Fibroblast of lung (primary cell): ENCODE measurements at regions not wholly inside any gene's neighbourhood (a gene's known extent, or its start where the extent isn't known, plus 50 kb on each side); places are given as distances from the start of the nearest gene placed in this dataset.

Experiments
- DNase-seq, 2 donors: peaks; one replicate each; pipeline versions ENCODE4 v3.0.0 to v3.0.0-alpha.2; 2010; ENCODE audit warnings: low read depth in 2 of 2
- H2AFZ ChIP-seq: 2 replicates; pipeline ENCODE4 v1.5.1; 2012; ENCODE audit warnings: low read length, control low read depth, inconsistent platforms
- H3K27ac ChIP-seq: 2 replicates; pipeline ENCODE4 v1.5.1; 2011; ENCODE audit warnings: low read length, control low read depth; ENCODE audit not compliant: insufficient read depth
- H3K27me3 ChIP-seq: 2 replicates; pipeline ENCODE4 v1.5.1; 2011; ENCODE audit warnings: mild to moderate bottlenecking, low read length; ENCODE audit not compliant: control insufficient read depth, insufficient read depth
- H3K36me3 ChIP-seq: 2 replicates; pipeline ENCODE4 v1.5.1; 2011; ENCODE audit warnings: low read length; ENCODE audit not compliant: control insufficient read depth, insufficient read depth
- H3K4me1 ChIP-seq: 2 replicates; pipeline ENCODE4 v1.5.1; 2011; ENCODE audit warnings: low read length; ENCODE audit not compliant: control insufficient read depth, insufficient read depth; ENCODE audit errors: extremely low read depth
- H3K4me2 ChIP-seq: 2 replicates; pipeline ENCODE4 v1.5.1; 2011; ENCODE audit warnings: low read length, control low read depth; ENCODE audit not compliant: insufficient read depth; ENCODE audit errors: extremely low read depth
- H3K4me3 ChIP-seq, 4 experiments: fragments of 200-600 bp in 1 of 4; sonication (generic) in 1 of 4; replicated peaks in 1 of 4; 2 replicates each; pipeline ENCODE4 v1.5.1; 2011 to 2016; ENCODE audit warnings: low read length in 4 of 4, low read depth in 3 of 4, mild to moderate bottlenecking in 3 of 4, control low read depth in 2 of 4, inconsistent platforms in 1 of 4, mixed read lengths in 1 of 4; ENCODE audit not compliant: insufficient read depth in 1 of 4; ENCODE audit errors: control extremely low read depth in 1 of 4
- H3K79me2 ChIP-seq: 2 replicates; pipeline ENCODE4 v1.5.1; 2012; ENCODE audit warnings: mild to moderate bottlenecking, low read length, inconsistent platforms; ENCODE audit not compliant: control insufficient read depth, insufficient read depth
- H3K9ac ChIP-seq: 2 replicates; pipeline ENCODE4 v1.5.1; 2011; ENCODE audit warnings: mild to moderate bottlenecking, low read length, control low read depth; ENCODE audit not compliant: insufficient read depth
- H3K9me3 ChIP-seq: 2 replicates; pipeline ENCODE4 v1.5.1; 2012; ENCODE audit warnings: low read depth, low read length; ENCODE audit not compliant: control insufficient read depth, insufficient read depth
- H4K20me1 ChIP-seq: 2 replicates; pipeline ENCODE4 v1.5.1; 2011; ENCODE audit warnings: low read length; ENCODE audit not compliant: control insufficient read depth, insufficient read depth; ENCODE audit errors: extremely low read depth
- EZH2 ChIP-seq: IDR thresholded peaks from 2 replicates; pipeline ENCODE4 v1.5.1; 2012; ENCODE audit warnings: low read length, control low read depth, mild to moderate bottlenecking; ENCODE audit errors: missing control alignments
- TF ChIP-seq, protein P1 (sequence below), 2 donors: IDR thresholded peaks in 1 of 2; conservative IDR thresholded peaks in 1 of 2; 1 replicate in 1 of 2; 2 replicates in 1 of 2; pipeline ENCODE4 v1.5.1; 2011 to 2012; ENCODE audit warnings: low read length in 2 of 2, control low read depth in 1 of 2, inconsistent platforms in 1 of 2, low read depth in 1 of 2, mild to moderate bottlenecking in 1 of 2

DNA sequence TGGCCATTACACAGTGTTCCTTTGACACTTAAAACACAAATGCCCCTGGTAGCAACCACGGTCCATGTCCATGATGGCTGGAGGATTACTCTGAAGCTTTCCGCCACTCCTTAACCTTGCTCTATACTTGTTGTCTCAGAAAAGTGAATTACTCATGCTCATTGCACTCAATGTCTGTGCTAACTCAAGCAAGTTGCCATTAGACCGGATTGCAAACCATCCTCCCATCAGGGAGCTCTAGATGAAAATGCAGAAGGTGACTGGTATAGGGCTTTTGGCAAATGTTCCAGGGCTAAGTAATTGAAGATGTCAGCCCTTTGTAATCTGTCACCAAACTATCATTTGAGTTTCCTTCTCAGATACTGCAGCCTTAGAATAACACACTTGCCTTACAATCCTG, 1288.3 kb upstream of the B3GALT2 start:
- no peaks in the 10 kb centered on the region for H3K36me3 ChIP-seq
- no peaks in the 10 kb centered on the region for H3K9me3 ChIP-seq
- no peaks in the 10 kb centered on the region for H3K27me3 ChIP-seq
- H3K4me2 ChIP-seq = no peak overlapping the region
- no peak for TF ChIP-seq EZH2
- TF ChIP-seq, protein P1, sequence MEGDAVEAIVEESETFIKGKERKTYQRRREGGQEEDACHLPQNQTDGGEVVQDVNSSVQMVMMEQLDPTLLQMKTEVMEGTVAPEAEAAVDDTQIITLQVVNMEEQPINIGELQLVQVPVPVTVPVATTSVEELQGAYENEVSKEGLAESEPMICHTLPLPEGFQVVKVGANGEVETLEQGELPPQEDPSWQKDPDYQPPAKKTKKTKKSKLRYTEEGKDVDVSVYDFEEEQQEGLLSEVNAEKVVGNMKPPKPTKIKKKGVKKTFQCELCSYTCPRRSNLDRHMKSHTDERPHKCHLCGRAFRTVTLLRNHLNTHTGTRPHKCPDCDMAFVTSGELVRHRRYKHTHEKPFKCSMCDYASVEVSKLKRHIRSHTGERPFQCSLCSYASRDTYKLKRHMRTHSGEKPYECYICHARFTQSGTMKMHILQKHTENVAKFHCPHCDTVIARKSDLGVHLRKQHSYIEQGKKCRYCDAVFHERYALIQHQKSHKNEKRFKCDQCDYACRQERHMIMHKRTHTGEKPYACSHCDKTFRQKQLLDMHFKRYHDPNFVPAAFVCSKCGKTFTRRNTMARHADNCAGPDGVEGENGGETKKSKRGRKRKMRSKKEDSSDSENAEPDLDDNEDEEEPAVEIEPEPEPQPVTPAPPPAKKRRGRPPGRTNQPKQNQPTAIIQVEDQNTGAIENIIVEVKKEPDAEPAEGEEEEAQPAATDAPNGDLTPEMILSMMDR (conservative IDR thresholded peaks at IDR 0.05 in 1 of 2, IDR thresholded peaks at IDR 0.05 in 1 of 2; ENCODE audit: low read depth in 1 of 2, low read length in 2 of 2) = no peak
- no peak overlapping the region for H3K27ac ChIP-seq
- no peaks in the 10 kb centered on the region for H3K4me1 ChIP-seq
- peak in 1 of 2 donors; percentile 1 for DNase-seq
- H3K4me3 ChIP-seq = no peak overlapping the region
- H3K9ac ChIP-seq = no peak overlapping the region
- H3K79me2 ChIP-seq = no peaks in the 10 kb centered on the region
- H2AFZ ChIP-seq = no peak overlapping the region
- H4K20me1 ChIP-seq = no peaks in the 10 kb centered on the region

DNA sequence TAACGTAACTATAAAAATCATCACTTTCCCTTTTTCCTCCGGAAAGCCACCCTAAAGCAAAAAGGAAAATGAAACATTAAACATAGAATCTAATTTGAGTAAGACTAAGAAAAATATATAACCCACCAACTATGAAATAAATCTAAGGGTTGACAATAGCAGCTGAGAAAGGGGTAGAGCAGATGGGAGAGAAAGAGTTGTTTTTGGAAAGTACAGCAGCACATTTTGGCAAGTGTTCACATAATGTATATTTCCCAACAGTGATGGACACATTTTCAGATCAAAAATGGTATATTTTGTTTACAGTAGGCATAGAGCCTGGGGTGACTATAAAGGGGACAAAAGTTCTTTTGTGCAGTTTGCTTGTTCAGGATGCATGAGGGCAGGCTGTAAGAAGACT, 1287.4 kb upstream of the B3GALT2 start:
- no peak overlapping the region for H3K27ac ChIP-seq
- H3K4me3 ChIP-seq = no peak overlapping the region

DNA sequence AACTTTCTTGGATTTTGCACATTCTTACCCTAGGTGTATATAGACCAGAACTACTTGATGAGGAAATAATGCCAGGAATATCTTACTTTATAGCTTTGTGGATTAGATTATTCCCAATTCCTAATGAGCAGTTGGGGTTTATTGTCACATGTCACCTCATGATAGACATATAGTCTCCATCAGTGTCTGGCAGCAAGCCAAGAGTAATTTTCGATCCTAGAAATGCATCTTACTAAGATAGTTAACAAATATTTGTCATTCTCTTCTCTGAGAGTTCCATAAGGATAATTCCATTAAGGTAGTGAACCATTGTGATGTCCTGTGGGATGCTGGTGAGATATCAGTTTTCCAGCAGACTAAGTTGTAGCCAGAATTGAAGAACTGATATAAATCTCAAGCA, 1282.9 kb upstream of the B3GALT2 start:
- H3K9ac ChIP-seq = no peak overlapping the region
- no peaks in the 10 kb centered on the region for H3K27me3 ChIP-seq
- no peak for TF ChIP-seq EZH2
- TF ChIP-seq, protein P1 (conservative IDR thresholded peaks at IDR 0.05 in 1 of 2, IDR thresholded peaks at IDR 0.05 in 1 of 2; ENCODE audit: low read depth in 1 of 2, low read length in 2 of 2) = no peak
- H4K20me1 ChIP-seq = no peaks in the 10 kb centered on the region
- H3K4me3 ChIP-seq = no peak overlapping the region
- no peak overlapping the region for H2AFZ ChIP-seq
- no peak for DNase-seq
- no peaks in the 10 kb centered on the region for H3K4me1 ChIP-seq
- H3K79me2 ChIP-seq = no peaks in the 10 kb centered on the region
- no peaks in the 10 kb centered on the region for H3K9me3 ChIP-seq
- no peaks in the 10 kb centered on the region for H3K36me3 ChIP-seq
- no peak overlapping the region for H3K4me2 ChIP-seq
- H3K27ac ChIP-seq = no peak overlapping the region

More for the DNA sequence above, 1287.4 kb upstream of the B3GALT2 start:
- H3K79me2 ChIP-seq = no peaks in the 10 kb centered on the region
- TF ChIP-seq, protein P1 (conservative IDR thresholded peaks at IDR 0.05 in 1 of 2, IDR thresholded peaks at IDR 0.05 in 1 of 2; ENCODE audit: low read depth in 1 of 2, low read length in 2 of 2) = no peak
- no peak for TF ChIP-seq EZH2
- no peak for DNase-seq
- H4K20me1 ChIP-seq = no peaks in the 10 kb centered on the region
- H3K4me1 ChIP-seq = no peaks in the 10 kb centered on the region
- no peaks in the 10 kb centered on the region for H3K36me3 ChIP-seq
- H3K27me3 ChIP-seq = no peaks in the 10 kb centered on the region
- H3K4me2 ChIP-seq = no peak overlapping the region
- H2AFZ ChIP-seq = no peak overlapping the region
- H3K9me3 ChIP-seq = no peaks in the 10 kb centered on the region
- H3K9ac ChIP-seq = no peak overlapping the region
